ENCODE measurements at regions not wholly inside any gene's neighbourhood (a gene's known extent, or its start where the extent isn't known, plus 50 kb on each side); places are given as distances from the start of the nearest gene placed in this dataset.
"Not testable (repeated sequence)": the region's sequence is repeated elsewhere in the genome, so short reads cannot be mapped to it uniquely, and the experiment has no call there.

DNA sequence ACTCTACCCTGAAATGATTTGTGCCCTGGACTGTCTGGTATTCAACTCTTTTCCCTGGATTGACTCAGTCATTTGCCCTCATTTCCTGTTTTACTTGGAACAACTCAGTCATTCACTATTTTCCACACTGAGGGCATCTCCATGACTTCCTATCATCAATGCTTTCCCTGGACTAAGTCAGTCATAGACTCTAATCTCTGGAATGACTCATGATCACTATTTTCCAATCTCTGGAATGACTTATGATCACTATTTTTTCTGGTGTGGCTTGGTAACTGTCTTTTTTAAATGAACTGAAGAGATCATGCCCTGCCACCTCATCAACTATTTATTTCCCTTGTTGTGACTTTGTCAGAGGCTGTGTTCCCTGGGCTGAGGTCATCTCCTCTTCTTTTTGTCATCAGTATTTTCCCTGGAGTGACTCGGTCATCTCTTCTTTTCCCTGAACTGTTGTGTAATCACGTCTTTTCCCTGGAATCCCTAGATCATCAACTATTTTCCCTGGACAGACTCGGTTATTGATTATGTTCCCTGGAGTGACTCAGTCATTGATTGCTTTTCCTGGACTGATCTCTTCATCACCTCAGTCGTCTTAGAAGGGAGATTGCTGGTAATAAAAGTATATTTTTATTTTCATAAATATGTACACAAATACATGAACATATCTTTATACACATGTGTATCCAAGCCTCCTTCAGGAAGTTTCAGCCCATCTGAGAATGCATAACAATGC, 327.1 kb upstream of the VCX start:
- peak; percentile 42 for DNase-seq (ENCODE audit: low read depth)

GRCh38 chrX:7514871-7515599, 327.9 kb upstream of the VCX start:
- DNase-seq (ENCODE audit: low read depth) = peak; percentile 35

DNA sequence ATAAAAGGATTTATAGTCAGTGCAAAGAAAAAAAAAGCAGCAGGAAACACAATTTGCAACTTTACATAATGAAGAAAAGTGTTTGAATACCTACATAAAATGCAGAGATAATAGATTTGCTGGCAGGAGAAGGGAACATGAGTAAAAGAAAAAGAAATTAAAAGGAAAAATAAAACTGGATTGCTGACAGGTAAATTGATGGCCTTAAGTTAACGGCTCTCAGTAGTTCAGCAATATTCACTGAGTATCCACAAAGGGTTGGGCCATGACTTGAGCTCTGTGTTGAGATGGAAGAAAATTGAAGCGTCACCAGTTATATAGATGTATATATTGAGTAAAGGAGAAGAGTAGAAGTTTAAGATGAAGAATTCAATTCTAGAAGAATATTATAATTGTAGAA, 330.1 kb upstream of the VCX start:
- DNase-seq (ENCODE audit: low read depth) = no peak

GRCh38 chrX:7503251-7503650, 339.7 kb upstream of the VCX start:
- no peak for DNase-seq (ENCODE audit: low read depth)

GRCh38 chrX:7500386-7500785, 342.6 kb upstream of the VCX start:
- DNase-seq (ENCODE audit: low read depth) = no peak

- no peak for DNase-seq (ENCODE audit: low read depth)
Observed at GRCh38 chrX:7486505-7486904, 338.6 kb upstream of the PUDP start.

- no peak for DNase-seq (ENCODE audit: low read depth)
Observed at GRCh38 chrX:7485061-7485460, 337.1 kb upstream of the PUDP start.

DNA sequence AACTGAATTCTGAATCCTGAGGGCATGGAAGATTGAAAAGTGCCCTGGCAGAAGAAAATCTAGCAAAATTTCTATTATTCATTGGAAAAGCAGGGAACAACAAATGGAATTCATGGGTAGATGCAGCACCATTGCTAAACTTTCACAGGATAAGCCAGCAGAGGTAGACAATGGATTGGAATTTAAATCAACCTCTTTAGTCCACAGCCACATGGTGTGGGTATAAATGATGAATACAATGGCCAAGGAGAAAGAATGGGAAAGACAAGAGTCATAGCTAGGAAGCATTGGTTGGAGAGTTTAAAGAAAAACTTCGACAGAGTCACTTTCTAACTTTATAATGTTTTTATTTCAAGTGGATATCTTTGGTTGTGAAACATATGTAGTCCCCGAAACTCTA, 332.8 kb upstream of the PUDP start:
- no peak for DNase-seq (ENCODE audit: low read depth)

DNA sequence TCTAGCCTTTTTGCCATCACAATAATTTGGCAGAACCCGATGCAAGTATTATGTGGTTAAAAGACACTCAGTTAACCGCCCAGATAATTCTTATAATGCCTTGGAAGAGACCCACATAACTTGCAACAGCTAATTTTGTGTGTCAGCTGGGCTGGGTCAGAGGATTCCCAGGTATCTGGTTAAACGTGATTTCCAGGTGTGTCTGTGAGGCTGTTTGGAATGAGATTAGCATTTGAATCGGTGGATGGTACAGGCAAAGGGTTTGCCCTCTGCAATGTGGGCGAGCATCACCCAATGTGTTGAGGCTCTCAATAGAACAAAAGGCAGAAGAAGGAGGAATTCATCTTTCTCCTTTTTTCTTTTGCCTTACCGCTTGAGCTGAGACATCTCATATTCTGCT, 314.2 kb upstream of the PUDP start:
- no peak for DNase-seq (ENCODE audit: low read depth)

DNA sequence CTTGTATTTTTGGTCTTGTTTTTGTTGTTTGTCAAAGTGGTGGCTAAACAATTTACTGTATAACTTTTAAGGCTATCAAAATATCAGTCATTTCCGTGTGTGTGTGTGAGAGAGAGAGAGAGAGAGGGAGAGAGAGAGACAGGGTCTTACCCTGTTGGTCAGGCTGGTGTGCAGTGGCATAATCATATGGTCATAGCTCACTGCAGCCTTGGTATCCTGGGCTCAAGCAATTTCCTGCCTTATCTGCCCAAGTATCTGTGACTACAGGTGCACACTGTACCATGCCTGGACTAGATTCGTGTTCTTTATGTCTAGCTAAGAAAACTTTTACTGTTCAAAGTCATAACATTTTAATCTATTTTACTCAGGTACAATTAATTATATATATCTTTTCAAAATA, 313.1 kb upstream of the PUDP start:
- DNase-seq (ENCODE audit: low read depth) = not testable (repeated sequence)

- no peak for DNase-seq (ENCODE audit: low read depth)
Observed at GRCh38 chrX:7447801-7448499, 300.0 kb upstream of the PUDP start.

- no peak for DNase-seq (ENCODE audit: low read depth)
Observed at GRCh38 chrX:7446815-7447214, 298.9 kb upstream of the PUDP start.

DNA sequence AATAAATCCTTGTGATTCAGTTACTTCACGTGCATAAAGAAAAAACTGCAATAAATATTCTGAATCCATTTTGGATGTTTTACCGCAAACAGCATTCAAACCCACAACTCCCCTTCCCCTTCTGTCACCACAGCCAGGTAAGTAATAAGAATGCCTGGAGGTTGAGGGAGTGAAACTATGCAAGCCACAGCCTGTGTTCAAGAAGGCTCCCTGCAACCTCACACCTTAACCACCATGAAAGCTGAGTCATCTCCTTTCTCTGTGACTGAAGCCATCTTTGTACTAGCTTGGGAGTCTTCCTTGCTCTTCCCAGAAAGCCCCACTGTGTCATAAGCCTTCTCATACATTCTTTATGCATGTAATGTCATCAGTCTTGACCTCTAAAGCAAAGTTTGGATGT, 297.0 kb upstream of the PUDP start:
- no peak for DNase-seq (ENCODE audit: low read depth)

DNA sequence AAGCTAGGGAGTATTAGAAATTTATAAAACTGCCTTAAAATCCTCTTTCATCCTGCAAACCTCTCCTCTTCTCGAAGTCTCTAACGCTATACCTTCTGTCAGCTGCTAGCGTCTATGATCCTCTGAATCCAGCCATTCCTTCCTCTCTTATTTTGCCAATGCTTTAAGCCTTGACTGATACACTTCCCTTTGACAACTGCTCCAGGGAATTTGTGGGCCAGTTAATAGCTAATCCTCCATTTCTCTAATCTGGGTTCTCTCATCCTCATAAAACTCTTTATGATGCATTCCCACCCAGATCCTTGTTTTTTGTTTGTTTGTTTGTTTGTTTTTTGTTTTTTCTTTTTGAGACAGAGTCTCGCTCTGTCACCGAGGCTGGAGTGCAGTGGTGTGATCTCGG, 293.6 kb upstream of the PUDP start:
- no peak for DNase-seq (ENCODE audit: low read depth)

DNA sequence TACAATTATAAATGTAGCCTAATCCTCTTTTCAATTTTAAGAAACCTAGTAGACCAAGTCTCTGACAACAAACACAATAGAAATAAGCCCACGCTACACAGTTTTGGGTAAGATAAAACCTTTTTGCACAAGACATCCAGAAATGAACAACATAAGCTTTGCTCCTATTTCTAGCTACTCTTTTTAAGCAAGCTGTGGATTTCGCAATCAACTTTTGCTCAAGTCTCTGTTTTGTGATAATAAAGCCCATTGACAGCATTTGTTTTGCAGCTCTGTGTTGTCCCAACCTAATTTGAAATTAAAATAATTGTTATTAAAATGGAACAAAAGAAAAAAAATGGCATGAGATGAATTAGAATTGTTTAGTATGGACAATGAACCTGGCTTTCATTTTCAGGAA, 287.9 kb upstream of the PUDP start:
- DNase-seq (ENCODE audit: low read depth) = peak; percentile 6

- DNase-seq (ENCODE audit: low read depth) = no peak
Observed at GRCh38 chrX:7432901-7433300, 284.9 kb upstream of the PUDP start.

DNA sequence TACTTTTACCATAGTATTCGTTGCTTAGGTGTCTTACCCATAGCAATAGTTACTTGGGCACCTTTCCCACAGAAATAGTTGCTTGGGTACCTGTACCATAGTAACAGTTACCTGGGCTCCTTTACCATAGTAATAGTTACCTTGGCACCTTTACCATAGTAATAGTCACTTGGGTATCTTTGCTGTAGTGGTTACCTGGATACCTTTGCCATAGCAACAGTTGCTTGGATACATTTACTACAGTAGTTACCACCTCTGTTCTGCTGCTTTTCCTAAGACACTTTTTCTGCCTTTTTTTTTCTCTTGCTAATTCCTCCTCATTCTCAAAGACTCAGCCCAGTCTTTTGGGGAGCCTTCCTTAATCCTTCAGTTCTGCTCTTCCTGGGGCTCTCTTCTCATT, 272.8 kb upstream of the PUDP start:
- no peak for DNase-seq (ENCODE audit: low read depth)

DNA sequence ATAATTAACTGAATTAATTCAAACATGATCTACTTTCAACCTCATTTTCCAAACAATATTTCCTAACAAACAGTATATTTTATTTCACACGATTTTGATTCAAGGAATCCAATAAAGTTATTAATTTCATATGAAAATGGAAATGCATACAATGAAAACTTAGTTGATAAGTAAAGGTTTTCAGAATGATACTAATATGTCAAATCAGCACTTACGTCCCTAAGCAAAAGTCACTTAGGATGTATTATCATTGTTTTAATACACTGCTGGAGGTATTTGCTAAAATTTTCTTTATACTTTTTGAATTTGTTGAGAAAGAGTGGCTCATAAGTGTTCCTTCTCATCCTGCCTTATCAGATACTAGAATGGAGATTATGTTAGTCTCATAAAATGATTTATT, 266.8 kb upstream of the PUDP start:
- DNase-seq (ENCODE audit: low read depth) = no peak

DNA sequence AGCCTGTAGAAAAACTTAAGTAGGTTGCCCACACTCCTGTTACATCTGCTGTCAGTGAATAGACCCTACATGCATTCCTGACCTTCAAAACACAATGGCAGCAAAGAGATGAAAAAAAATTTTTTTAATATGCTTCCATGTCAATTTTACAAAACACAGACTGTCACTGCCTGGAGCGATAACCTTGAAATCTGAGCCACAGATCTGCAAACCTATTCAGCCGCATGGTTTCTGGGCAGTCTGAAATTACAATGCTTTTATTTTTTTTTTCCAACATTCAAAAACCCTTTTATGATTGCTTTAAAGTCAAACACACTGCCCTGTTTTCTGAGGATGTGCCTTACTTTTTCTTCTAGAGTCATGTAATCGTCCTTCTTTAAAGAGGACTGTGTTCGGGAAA, 264.9 kb upstream of the PUDP start:
- no peak for DNase-seq (ENCODE audit: low read depth)

- DNase-seq (ENCODE audit: low read depth) = no peak
Observed at GRCh38 chrX:7409866-7410265, 261.9 kb upstream of the PUDP start.

DNA sequence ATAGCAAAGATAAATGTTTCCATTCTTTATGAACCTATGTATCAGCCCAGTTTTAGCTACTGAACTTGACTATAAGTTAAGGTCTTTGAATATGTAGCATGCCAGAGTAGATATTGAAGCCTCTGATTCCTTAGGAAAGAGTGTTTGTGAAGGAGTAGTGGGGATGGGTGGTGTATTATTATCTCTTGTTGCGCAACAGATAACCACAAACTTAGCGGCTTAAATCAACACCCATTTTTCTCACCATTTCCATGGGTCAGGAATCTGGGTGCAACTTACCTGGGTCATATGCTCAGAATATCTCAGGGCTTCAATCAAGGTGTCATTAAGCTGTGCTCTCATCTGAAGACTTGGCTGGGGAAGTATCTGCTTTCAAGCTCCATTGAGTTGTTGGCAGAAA, 251.4 kb upstream of the PUDP start:
- DNase-seq (ENCODE audit: low read depth) = no peak

DNA sequence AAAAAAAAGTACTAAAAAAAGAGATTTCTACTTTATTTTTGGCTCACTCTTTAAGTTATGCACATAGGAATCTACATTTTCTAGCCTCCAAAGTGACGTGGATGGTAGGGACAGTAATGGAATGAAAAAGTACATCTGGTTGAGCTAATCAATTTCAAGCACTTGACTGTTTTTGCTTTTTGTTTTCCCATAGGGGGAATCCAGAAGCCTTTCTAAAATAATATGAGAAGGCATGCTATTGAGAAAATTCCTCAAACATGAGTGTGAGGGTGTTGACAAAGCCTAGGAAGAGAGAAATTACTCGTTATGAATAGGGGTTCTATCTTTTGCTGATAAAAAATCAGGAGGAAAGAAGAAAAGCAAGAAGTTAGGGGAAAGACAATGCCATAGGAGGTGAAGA, 242.5 kb upstream of the PUDP start:
- no peak for DNase-seq (ENCODE audit: low read depth)

GRCh38 chrX:7389576-7389975, 241.6 kb upstream of the PUDP start:
- DNase-seq (ENCODE audit: low read depth) = no peak
